Activated T-helper 1 cell treated with anti-CD3 and anti-CD28 coated beads, Interleukin-2, amount 50 U/mL, for 16 hours (primary cell): ENCODE measurements at regions not wholly inside any gene's neighbourhood (a gene's known extent, or its start where the extent isn't known, plus 50 kb on each side); places are given as distances from the start of the nearest gene placed in this dataset.
"Not testable (repeated sequence)": the region's sequence is repeated elsewhere in the genome, so short reads cannot be mapped to it uniquely, and the experiment has no call there.

Experiments used
- DNase-seq, 2 donors: peaks; one replicate each; pipeline ENCODE4 v3.0.0-alpha.2; 2020; ENCODE audit warnings: low read depth in 1 of 2, low spot score in 1 of 2

GRCh38 chr1:5688081-5689077 is 303.8 kb downstream of the NPHP4 start:
- no peak for DNase-seq

GRCh38 chr1:5686925-5687706 is 305.1 kb downstream of the NPHP4 start:
- DNase-seq, result no peak

GRCh38 chr1:5686195-5686594 is 306.0 kb downstream of the NPHP4 start:
- no peak for DNase-seq

GRCh38 chr1:5685446-5686040 is 306.7 kb downstream of the NPHP4 start:
- DNase-seq, result no peak

- no peak for DNase-seq
These were observed 307.4 kb downstream of the NPHP4 start for GRCh38 chr1:5684791-5685190.

GRCh38 chr1:5683446-5683845 is 308.8 kb downstream of the NPHP4 start:
- DNase-seq, result no peak

GRCh38 chr1:5682626-5683225 is 309.5 kb downstream of the NPHP4 start:
- no peak for DNase-seq

GRCh38 chr1:5681654-5682053 is 310.6 kb downstream of the NPHP4 start:
- DNase-seq, result no peak

GRCh38 chr1:5680600-5680999 is 311.6 kb downstream of the NPHP4 start:
- no peak for DNase-seq

- DNase-seq, result no peak
These were observed 313.5 kb downstream of the NPHP4 start for GRCh38 chr1:5678759-5679158.

- not testable (repeated sequence) for DNase-seq
These were observed 319.9 kb downstream of the NPHP4 start for GRCh38 chr1:5672355-5672754.

GRCh38 chr1:5670590-5671350 is 321.5 kb downstream of the NPHP4 start:
- no peak for DNase-seq

- DNase-seq, result no peak
These were observed 324.5 kb downstream of the NPHP4 start for GRCh38 chr1:5667513-5668325.

GRCh38 chr1:5664906-5665875 is 327.0 kb downstream of the NPHP4 start:
- DNase-seq, result no peak

- DNase-seq, result no peak
These were observed 328.0 kb downstream of the NPHP4 start for GRCh38 chr1:5664081-5664768.

GRCh38 chr1:5662744-5663126 is 329.5 kb downstream of the NPHP4 start:
- DNase-seq, result no peak

- no peak for DNase-seq
These were observed 330.0 kb downstream of the NPHP4 start for GRCh38 chr1:5662086-5662743.
